ENCODE measurements at regions not wholly inside any gene's neighbourhood (a gene's known extent, or its start where the extent isn't known, plus 50 kb on each side); places are given as distances from the start of the nearest gene placed in this dataset.
A peak's percentile ranks its signal among the peaks of the same experiment; 100 is the strongest.
"Not testable (repeated sequence)": the region's sequence is repeated elsewhere in the genome, so short reads cannot be mapped to it uniquely, and the experiment has no call there.

DNA sequence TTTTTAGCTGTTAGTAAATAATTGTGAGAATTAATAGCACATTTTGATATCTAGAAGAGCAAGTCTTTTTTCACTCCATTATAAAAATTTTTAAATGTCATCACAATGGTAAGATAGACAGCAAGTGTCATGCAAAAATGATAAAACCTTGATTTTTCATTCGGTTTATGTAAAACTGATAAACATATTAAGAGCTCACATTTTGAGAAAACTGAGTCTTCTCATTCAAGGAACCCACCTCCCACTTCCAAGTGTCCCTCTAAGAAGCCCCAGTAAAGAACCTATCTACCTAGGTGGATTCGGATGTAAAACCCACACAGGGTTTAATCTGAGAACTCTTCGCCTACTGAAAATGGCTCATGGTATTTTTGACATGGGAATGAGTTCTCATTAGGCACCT, 87.1 kb upstream of the CCDC180 start:
- H3K36me3 ChIP-seq (ENCODE audit: control insufficient read depth, insufficient read depth, low read length); H3K4me1 ChIP-seq (ENCODE audit: control insufficient read depth, insufficient read depth, low read length); H3K9me3 ChIP-seq (ENCODE audit: control insufficient read depth, insufficient read depth, low read depth, low read length): not testable (repeated sequence)
- peak overlapping the region; percentile 98 for H3K27ac ChIP-seq (ENCODE audit: low read depth, low read length)
- peaks cover 21% of the 10 kb centered on the region; the same call in 1 of the 2 replicates for H3K27me3 ChIP-seq (ENCODE audit: control insufficient read depth, insufficient read depth, low read length)
- peak overlapping the region; percentile 91 for H3K4me3 ChIP-seq (ENCODE audit: low read depth, low read length)
- peak overlapping the region; percentile 98 for H3K9ac ChIP-seq (ENCODE audit: low read length)

DNA sequence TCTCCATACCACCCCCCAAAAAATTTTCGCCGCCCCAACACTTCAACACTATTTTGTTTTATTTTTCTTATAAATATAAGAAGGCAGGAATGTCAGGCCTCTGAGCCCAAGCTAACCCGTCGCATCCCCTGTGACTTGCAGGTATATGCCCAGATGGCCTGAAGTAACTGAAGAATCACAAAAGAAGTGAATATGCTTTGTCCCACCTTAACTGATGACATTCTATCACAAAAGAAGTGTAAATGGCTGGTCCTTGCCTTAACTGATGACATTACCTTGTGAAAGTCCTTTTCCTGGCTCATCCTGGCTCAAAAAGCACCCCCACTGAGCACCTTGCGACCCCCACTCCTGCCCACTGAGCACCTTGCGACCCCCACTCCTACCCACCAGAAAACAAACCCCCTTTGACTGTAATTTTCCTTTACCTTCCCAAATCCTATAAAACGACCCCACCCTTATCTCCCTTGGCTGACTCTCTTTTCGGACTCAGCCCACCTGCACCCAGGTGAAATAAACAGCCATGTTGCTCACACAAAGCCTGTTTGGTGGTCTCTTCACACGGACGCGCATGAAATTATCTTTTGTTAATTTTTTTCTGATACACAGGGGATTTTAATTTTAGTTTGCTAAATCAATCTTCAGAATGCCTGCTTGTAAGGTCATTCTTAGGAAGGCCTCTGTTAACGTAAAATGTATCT, 87.9 kb upstream of the CCDC180 start:
- H3K27ac ChIP-seq (ENCODE audit: low read depth, low read length) = peak overlapping the region; percentile 98
- peak overlapping the region; percentile 98 for H3K9ac ChIP-seq (ENCODE audit: low read length)
- not testable (repeated sequence) for H3K9me3 ChIP-seq (ENCODE audit: control insufficient read depth, insufficient read depth, low read depth, low read length); H3K4me1 ChIP-seq (ENCODE audit: control insufficient read depth, insufficient read depth, low read length); H3K36me3 ChIP-seq (ENCODE audit: control insufficient read depth, insufficient read depth, low read length)
- H3K4me3 ChIP-seq (ENCODE audit: low read depth, low read length) = peak overlapping the region; percentile 91
- H3K27me3 ChIP-seq (ENCODE audit: control insufficient read depth, insufficient read depth, low read length) = peaks cover 26% of the 10 kb centered on the region; the same call in 1 of the 2 replicates

DNA sequence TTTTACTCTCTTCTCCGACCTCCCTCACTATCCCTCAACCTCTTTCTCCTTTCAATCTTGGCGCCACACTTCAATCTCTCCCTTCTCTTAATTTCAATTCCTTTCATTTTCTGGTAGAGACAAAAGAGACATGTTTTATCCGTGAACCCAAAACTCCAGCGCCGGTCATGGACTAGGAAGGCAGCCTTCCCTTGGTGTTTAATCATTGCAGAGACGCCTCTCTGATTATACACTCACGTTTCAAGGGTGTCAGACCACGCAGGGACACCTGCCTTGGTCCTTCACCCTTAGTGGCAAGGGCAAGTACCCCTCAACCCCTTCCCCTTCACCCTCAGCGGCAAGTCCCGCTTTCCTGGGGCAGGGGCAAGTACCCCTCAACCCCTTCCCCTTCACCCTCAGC, 92.3 kb upstream of the CCDC180 start:
- Histone ChIP-seq H3K27ac (ENCODE audit: low read depth, low read length) (peak overlapping the region; percentile 77), H3K27me3 (ENCODE audit: control insufficient read depth, insufficient read depth, low read length) (peaks cover 11% of the 10 kb centered on the region; the same call in 1 of the 2 replicates), H3K4me3 (ENCODE audit: low read depth, low read length) (peak overlapping the region; percentile 69), H3K9ac (ENCODE audit: low read length) (peak overlapping the region; percentile 95), H3K36me3 (ENCODE audit: control insufficient read depth, insufficient read depth, low read length) (peaks cover 13% of the 10 kb centered on the region)
- not testable (repeated sequence) for H3K4me1 ChIP-seq (ENCODE audit: control insufficient read depth, insufficient read depth, low read length); H3K9me3 ChIP-seq (ENCODE audit: control insufficient read depth, insufficient read depth, low read depth, low read length)

DNA sequence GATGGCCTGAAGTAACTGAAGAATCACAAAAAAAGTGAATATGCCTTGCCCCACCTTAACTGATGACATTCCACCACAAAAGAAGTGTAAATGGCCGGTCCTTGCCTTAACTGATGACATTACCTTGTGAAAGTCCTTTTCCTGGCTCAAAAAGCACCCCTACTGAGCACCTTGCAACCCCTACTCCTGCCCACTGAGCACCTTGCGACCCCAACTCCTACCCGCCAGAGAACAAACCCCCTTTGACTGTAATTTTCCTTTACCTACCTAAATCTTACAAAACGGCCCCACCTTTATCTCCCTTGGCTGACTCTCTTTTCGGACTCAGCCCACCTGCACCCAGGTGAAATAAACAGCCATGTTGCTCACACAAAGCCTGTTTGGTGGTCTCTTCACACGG, 92.9 kb upstream of the CCDC180 start:
- not testable (repeated sequence) for H3K4me1 ChIP-seq (ENCODE audit: control insufficient read depth, insufficient read depth, low read length); H3K9me3 ChIP-seq (ENCODE audit: control insufficient read depth, insufficient read depth, low read depth, low read length); H3K27me3 ChIP-seq (ENCODE audit: control insufficient read depth, insufficient read depth, low read length)
- peak overlapping the region; percentile 77; the same call in 1 of the 2 replicates for H3K27ac ChIP-seq (ENCODE audit: low read depth, low read length)
- H3K4me3 ChIP-seq (ENCODE audit: low read depth, low read length) = peak overlapping the region; percentile 69
- peaks cover 13% of the 10 kb centered on the region for H3K36me3 ChIP-seq (ENCODE audit: control insufficient read depth, insufficient read depth, low read length)
- H3K9ac ChIP-seq (ENCODE audit: low read length) = peak overlapping the region; percentile 95

DNA sequence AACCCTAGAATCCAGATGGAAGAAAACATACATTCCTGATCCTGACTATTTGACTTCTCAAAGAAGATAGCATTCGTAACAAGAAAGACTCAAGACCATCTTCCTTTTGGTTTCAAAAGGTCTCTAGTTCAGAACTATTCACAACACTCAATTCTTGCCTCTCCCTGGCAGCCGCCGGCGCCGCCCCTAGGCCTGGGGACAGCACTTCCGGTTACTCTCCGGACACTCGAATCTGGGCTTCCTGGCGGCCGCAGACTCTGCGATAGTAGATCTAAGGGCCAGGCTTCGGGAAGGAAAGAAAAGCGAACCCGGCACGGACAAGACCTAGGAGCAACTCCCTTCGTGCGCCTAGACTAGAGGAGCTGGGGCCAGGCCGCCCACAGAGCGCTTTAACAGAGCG, 107.8 kb upstream of the CCDC180 start:
- H3K9ac ChIP-seq (ENCODE audit: low read length); H3K27me3 ChIP-seq (ENCODE audit: control insufficient read depth, insufficient read depth, low read length); H3K27ac ChIP-seq (ENCODE audit: low read depth, low read length); H3K4me1 ChIP-seq (ENCODE audit: control insufficient read depth, insufficient read depth, low read length); H3K4me3 ChIP-seq (ENCODE audit: low read depth, low read length): not testable (repeated sequence)
- Histone ChIP-seq H3K9me3 (ENCODE audit: control insufficient read depth, insufficient read depth, low read depth, low read length) (peaks cover 33% of the 10 kb centered on the region), H3K36me3 (ENCODE audit: control insufficient read depth, insufficient read depth, low read length) (peaks cover 55% of the 10 kb centered on the region)

DNA sequence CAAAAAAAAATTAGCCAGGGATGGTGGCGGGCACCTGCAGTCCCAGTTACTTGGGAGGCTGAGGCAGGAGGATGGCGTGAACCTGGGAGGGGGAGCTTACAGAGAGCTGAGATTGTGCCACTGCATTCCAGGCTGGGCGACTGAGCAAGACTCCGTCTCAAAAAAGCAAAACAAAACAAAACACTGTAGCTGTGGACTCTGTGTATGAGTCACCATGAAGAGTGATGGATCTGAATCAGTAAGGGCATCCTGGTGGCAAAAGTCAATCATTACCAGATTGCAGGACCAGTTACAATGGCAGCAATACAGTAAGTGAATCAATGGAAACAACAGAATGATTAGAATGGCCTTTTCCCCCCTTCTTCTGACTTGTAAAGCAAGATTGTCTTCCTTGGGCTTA, 113.7 kb upstream of the CCDC180 start:
- not testable (repeated sequence) for H3K27me3 ChIP-seq (ENCODE audit: control insufficient read depth, insufficient read depth, low read length); H3K4me3 ChIP-seq (ENCODE audit: low read depth, low read length); H3K4me1 ChIP-seq (ENCODE audit: control insufficient read depth, insufficient read depth, low read length); H3K27ac ChIP-seq (ENCODE audit: low read depth, low read length); H3K9me3 ChIP-seq (ENCODE audit: control insufficient read depth, insufficient read depth, low read depth, low read length); H3K9ac ChIP-seq (ENCODE audit: low read length)
- H3K36me3 ChIP-seq (ENCODE audit: control insufficient read depth, insufficient read depth, low read length) = peaks cover 40% of the 10 kb centered on the region

DNA sequence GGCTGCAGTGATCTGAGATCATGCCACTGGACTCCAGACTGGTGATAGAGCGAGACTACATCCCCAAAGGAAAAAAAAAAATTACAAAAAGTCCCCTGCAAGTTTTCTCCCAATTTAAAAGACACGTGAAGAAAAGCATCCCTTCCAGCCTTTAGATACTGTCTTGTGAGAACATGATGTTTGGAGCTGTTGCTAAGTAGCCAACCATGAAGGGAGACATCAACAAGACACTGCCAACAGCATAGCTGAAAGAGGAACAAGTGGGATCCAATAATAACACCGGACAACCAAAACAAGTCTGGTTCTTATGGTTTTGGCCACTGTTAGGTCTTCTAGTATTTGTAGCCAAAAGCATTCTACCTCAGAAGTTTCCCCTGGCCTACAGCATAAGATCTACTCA, 118.9 kb upstream of the CCDC180 start:
- Histone ChIP-seq H3K9ac (ENCODE audit: low read length) (no peak overlapping the region), H3K27me3 (ENCODE audit: control insufficient read depth, insufficient read depth, low read length) (no peaks in the 10 kb centered on the region), H3K4me1 (ENCODE audit: control insufficient read depth, insufficient read depth, low read length) (no peaks in the 10 kb centered on the region), H3K4me3 (ENCODE audit: low read depth, low read length) (no peak overlapping the region), H3K36me3 (ENCODE audit: control insufficient read depth, insufficient read depth, low read length) (peaks cover 77% of the 10 kb centered on the region), H3K27ac (ENCODE audit: low read depth, low read length) (no peak overlapping the region), H3K9me3 (ENCODE audit: control insufficient read depth, insufficient read depth, low read depth, low read length) (no peaks in the 10 kb centered on the region)

DNA sequence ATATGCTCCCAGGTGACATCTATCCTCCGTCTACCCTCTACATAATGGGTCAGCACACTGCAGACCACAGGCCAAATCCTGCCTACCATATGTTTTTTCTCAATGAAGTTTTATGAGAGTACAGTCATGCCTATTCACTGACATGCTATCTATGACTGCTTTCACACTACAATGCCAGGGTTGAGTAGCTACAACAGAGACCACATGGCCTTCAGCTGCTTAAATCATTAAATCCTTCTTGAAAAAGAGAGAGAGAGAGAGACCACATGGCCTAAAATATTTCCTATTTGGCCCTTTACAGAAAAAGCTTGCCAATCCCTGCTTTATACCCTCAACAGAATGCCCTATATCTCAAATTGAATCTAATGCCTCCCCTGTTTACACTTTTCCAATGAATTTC, 119.8 kb upstream of the CCDC180 start:
- not testable (repeated sequence) for H3K9me3 ChIP-seq (ENCODE audit: control insufficient read depth, insufficient read depth, low read depth, low read length); H3K27ac ChIP-seq (ENCODE audit: low read depth, low read length); H3K27me3 ChIP-seq (ENCODE audit: control insufficient read depth, insufficient read depth, low read length); H3K9ac ChIP-seq (ENCODE audit: low read length); H3K4me3 ChIP-seq (ENCODE audit: low read depth, low read length); H3K4me1 ChIP-seq (ENCODE audit: control insufficient read depth, insufficient read depth, low read length)
- peaks cover 78% of the 10 kb centered on the region for H3K36me3 ChIP-seq (ENCODE audit: control insufficient read depth, insufficient read depth, low read length)

DNA sequence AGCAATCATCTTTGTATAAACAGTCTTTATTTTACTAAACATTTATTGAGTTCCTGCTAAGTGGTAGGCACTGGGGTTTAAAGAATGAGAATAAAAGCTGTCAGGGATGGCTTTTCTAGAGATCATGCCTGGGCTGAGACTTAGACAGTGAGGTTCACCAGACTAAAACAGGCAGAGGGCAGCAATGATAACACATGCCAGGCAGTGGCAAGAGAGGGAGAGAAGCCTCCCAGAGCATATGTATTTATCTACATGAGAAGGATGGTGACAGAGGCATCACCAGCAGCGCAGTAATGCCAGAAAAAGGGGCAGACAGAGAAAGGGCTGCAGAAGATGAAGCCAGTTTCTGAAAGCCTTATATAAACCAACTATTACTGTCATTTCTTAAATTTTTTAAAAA, 121.0 kb upstream of the CCDC180 start:
- no peak overlapping the region for H3K4me3 ChIP-seq (ENCODE audit: low read depth, low read length)
- H3K9ac ChIP-seq (ENCODE audit: low read length) = no peak overlapping the region
- H3K4me1 ChIP-seq (ENCODE audit: control insufficient read depth, insufficient read depth, low read length) = no peaks in the 10 kb centered on the region
- H3K9me3 ChIP-seq (ENCODE audit: control insufficient read depth, insufficient read depth, low read depth, low read length) = no peaks in the 10 kb centered on the region
- H3K36me3 ChIP-seq (ENCODE audit: control insufficient read depth, insufficient read depth, low read length) = peaks cover 87% of the 10 kb centered on the region
- H3K27me3 ChIP-seq (ENCODE audit: control insufficient read depth, insufficient read depth, low read length) = no peaks in the 10 kb centered on the region
- no peak overlapping the region for H3K27ac ChIP-seq (ENCODE audit: low read depth, low read length)

DNA sequence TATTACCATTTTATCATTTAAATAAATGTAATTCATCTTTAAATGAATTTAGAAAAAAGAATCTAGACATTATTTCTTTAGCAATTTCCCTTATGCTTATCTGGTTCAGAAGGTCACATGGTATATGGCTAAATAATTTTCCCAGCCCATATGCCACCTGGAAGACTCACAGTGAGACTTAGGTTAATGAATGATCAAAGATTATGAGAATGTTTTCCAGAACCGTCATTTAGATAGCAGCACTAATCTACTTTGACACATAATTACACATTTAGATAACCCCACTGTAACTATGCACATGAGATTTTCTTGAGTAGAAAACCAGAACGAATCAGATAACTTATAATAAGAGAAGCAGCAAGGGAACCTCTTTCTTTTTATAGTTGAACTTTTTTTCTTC, 124.9 kb upstream of the CCDC180 start:
- H3K9me3 ChIP-seq (ENCODE audit: control insufficient read depth, insufficient read depth, low read depth, low read length); H3K27me3 ChIP-seq (ENCODE audit: control insufficient read depth, insufficient read depth, low read length); H3K4me1 ChIP-seq (ENCODE audit: control insufficient read depth, insufficient read depth, low read length); H3K9ac ChIP-seq (ENCODE audit: low read length); H3K4me3 ChIP-seq (ENCODE audit: low read depth, low read length); H3K27ac ChIP-seq (ENCODE audit: low read depth, low read length): not testable (repeated sequence)
- peaks cover 98% of the 10 kb centered on the region for H3K36me3 ChIP-seq (ENCODE audit: control insufficient read depth, insufficient read depth, low read length)

DNA sequence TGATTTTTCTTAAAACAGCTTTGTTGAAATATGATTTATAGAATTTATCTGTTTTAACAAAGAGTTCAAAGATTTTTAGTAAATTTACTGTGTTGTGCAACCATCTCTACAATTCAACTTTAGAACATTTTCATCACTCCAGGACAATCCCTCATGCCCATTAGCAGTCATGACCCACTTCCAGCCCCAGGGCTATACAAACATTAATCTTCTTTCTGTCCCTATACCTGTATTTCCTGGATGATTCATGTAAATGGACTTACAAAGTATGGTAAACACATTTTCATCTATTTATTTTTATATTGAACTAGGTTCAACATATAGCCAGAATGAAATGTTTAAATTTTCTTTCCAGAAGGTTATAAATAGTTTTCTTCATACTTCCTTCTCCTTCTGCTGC, 127.8 kb upstream of the CCDC180 start:
- Histone ChIP-seq H3K27ac (ENCODE audit: low read depth, low read length) (no peak overlapping the region), H3K4me1 (ENCODE audit: control insufficient read depth, insufficient read depth, low read length) (no peaks in the 10 kb centered on the region), H3K9me3 (ENCODE audit: control insufficient read depth, insufficient read depth, low read depth, low read length) (no peaks in the 10 kb centered on the region), H3K27me3 (ENCODE audit: control insufficient read depth, insufficient read depth, low read length) (no peaks in the 10 kb centered on the region), H3K4me3 (ENCODE audit: low read depth, low read length) (no peak overlapping the region), H3K36me3 (ENCODE audit: control insufficient read depth, insufficient read depth, low read length) (peaks cover 90% of the 10 kb centered on the region), H3K9ac (ENCODE audit: low read length) (no peak overlapping the region)

DNA sequence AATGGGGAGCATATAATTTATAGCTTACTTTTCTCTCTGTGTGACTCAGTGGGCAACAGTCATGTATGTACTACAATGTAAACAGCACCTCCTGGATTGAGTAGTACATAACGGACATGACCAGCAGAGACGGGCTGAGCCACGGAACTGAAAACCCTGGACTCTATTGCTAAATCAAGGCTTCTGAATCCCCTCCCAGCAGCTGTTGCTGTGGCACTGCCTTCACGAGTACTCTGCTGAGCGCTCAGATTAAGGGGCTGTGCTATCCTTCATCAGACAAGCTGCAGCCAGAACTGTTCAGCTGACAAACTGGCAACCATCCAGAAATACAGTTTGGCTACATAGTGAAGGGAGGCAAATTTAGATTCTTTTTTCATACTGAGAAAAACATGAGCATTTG, 131.3 kb upstream of the CCDC180 start:
- no peaks in the 10 kb centered on the region for H3K27me3 ChIP-seq (ENCODE audit: control insufficient read depth, insufficient read depth, low read length)
- no peaks in the 10 kb centered on the region for H3K9me3 ChIP-seq (ENCODE audit: control insufficient read depth, insufficient read depth, low read depth, low read length)
- no peaks in the 10 kb centered on the region for H3K4me1 ChIP-seq (ENCODE audit: control insufficient read depth, insufficient read depth, low read length)
- H3K27ac ChIP-seq (ENCODE audit: low read depth, low read length) = no peak overlapping the region
- H3K9ac ChIP-seq (ENCODE audit: low read length) = no peak overlapping the region
- no peak overlapping the region for H3K4me3 ChIP-seq (ENCODE audit: low read depth, low read length)
- peaks cover 70% of the 10 kb centered on the region for H3K36me3 ChIP-seq (ENCODE audit: control insufficient read depth, insufficient read depth, low read length)

All from HUES6 (cell line).